ENCODE measurements at regions not wholly inside any gene's neighbourhood (a gene's known extent, or its start where the extent isn't known, plus 50 kb on each side); places are given as distances from the start of the nearest gene placed in this dataset.

DNA sequence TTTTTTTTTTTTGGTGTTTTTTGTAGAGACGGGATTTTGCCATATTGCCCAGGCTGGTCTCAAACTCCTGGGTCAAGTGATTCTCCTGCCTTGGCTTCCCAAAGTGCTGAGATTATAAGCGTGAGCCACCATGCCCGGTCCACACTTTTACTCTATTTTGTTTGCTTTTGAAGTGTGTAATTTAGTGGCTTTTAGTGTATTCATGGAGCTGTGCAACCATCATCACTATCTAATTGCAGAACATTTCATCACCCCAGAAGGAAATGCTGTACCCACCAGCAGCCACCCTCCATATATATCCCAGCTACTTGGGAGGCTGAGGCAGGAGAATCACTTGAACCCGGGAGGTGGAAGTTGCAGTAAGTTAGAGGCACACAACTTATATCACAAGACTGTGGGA, 136.9 kb upstream of the ERRFI1 start (continued):
- TF ChIP-seq EZH2 (IDR thresholded peaks at IDR 0.05; ENCODE audit: low read depth, low read length, severe bottlenecking), result no peak
- no peak for TF ChIP-seq GABPA (IDR thresholded peaks at IDR 0.05; ENCODE audit: borderline replicate concordance, insufficient read depth, low read length)
- TF ChIP-seq SP4 (IDR thresholded peaks at IDR 0.05; ENCODE audit: low read length), result no peak
- TF ChIP-seq TAF7 (optimal IDR thresholded peaks at IDR 0.05; ENCODE audit: borderline replicate concordance, low read depth, low read length), result no peak

Data from H1 (cell line).